A549 (cell line): ENCODE measurements at regions not wholly inside any gene's neighbourhood (a gene's known extent, or its start where the extent isn't known, plus 50 kb on each side); places are given as distances from the start of the nearest gene placed in this dataset.

Experiments
- CHD2 ChIP-seq: fragments of 150-350 bp; IDR thresholded peaks from 2 replicates; pipeline ENCODE4 v1.6.1; 2014; ENCODE audit warnings: low read length; ENCODE audit not compliant: partially characterized antibody
- EHMT2 ChIP-seq: fragments of 200-600 bp; sonication (generic); IDR thresholded peaks from 2 replicates; pipeline ENCODE4 v1.6.1; 2016; ENCODE audit warnings: antibody characterized with exemption, low read depth, mild to moderate bottlenecking, moderate library complexity
- HDAC2 ChIP-seq: fragments of 200-600 bp; sonication (generic); IDR thresholded peaks from 2 replicates; pipeline ENCODE4 v1.6.1; 2016
- MYC ChIP-seq: IDR thresholded peaks from 2 replicates; pipeline ENCODE4 v1.6.1; 2012; ENCODE audit warnings: mild to moderate bottlenecking, inconsistent platforms, low read length, improper control_type of control experiment, borderline replicate concordance
- POLR2A ChIP-seq: IDR thresholded peaks from 2 replicates; pipeline ENCODE4 v1.6.1; 2012; ENCODE audit warnings: mild to moderate bottlenecking, low read length
- POLR2AphosphoS2 ChIP-seq: conservative IDR thresholded peaks from 2 replicates; pipeline ENCODE4 v1.6.1; 2012; ENCODE audit warnings: low read length, improper control_type of control experiment, inconsistent platforms
- TP53 ChIP-seq: fragments of 250-450 bp; sonication (Bioruptor Pico); IDR thresholded peaks from 2 replicates; pipeline ENCODE4 v1.5.0; 2021; ENCODE audit warnings: mild to moderate bottlenecking, moderate library complexity
- TF ChIP-seq, protein P1 (sequence below): fragments of >200 bp; sonication (Bioruptor Twin); formaldehyde crosslinking; IDR thresholded peaks from 3 replicates; pipeline ENCODE4 v1.5.1; 2016
- TF ChIP-seq, protein P2 (sequence below): fragments of >200 bp; sonication (Bioruptor Twin); formaldehyde crosslinking; IDR thresholded peaks from 3 replicates; pipeline ENCODE4 v1.6.1; 2016
- TF ChIP-seq, protein P3 (sequence below): fragments of 200-600 bp; sonication (generic); IDR thresholded peaks from 2 replicates; pipeline ENCODE4 v1.6.1; 2016; ENCODE audit warnings: antibody characterized with exemption, mild to moderate bottlenecking, moderate library complexity
- TF ChIP-seq, protein P4 (sequence below): IDR thresholded peaks from 2 replicates; pipeline ENCODE4 v1.6.1; 2012
- TF ChIP-seq, protein P5 (sequence below): fragments of 450-650 bp; IDR thresholded peaks from 2 replicates; pipeline ENCODE4 v1.6.1; 2014; ENCODE audit warnings: antibody characterized with exemption

DNA sequence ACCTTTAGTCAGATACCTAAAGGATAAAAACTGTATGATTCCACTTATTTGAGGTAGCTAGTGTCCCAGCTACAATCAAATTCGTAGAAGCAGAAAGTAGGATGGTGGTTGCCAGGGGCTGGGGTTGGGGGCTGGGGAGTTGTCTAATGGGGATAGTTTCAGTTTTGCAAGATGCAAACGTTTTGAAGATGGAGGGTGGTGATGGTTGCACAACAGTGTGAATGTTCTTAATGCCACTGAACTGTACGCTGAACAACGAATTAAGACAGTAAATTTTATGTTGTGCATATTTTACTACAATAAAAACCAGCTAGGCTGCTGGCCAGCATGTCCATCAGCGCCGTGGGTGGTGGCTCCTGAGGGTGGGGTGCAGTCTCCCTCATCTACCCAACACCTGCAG, 137.8 kb downstream of the GADD45G start:
- TF ChIP-seq, protein P1, sequence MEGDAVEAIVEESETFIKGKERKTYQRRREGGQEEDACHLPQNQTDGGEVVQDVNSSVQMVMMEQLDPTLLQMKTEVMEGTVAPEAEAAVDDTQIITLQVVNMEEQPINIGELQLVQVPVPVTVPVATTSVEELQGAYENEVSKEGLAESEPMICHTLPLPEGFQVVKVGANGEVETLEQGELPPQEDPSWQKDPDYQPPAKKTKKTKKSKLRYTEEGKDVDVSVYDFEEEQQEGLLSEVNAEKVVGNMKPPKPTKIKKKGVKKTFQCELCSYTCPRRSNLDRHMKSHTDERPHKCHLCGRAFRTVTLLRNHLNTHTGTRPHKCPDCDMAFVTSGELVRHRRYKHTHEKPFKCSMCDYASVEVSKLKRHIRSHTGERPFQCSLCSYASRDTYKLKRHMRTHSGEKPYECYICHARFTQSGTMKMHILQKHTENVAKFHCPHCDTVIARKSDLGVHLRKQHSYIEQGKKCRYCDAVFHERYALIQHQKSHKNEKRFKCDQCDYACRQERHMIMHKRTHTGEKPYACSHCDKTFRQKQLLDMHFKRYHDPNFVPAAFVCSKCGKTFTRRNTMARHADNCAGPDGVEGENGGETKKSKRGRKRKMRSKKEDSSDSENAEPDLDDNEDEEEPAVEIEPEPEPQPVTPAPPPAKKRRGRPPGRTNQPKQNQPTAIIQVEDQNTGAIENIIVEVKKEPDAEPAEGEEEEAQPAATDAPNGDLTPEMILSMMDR: no peak
- TF ChIP-seq, protein P2, sequence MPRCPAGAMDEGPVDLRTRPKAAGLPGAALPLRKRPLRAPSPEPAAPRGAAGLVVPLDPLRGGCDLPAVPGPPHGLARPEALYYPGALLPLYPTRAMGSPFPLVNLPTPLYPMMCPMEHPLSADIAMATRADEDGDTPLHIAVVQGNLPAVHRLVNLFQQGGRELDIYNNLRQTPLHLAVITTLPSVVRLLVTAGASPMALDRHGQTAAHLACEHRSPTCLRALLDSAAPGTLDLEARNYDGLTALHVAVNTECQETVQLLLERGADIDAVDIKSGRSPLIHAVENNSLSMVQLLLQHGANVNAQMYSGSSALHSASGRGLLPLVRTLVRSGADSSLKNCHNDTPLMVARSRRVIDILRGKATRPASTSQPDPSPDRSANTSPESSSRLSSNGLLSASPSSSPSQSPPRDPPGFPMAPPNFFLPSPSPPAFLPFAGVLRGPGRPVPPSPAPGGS: no peak
- TF ChIP-seq EHMT2: no peak
- TF ChIP-seq POLR2AphosphoS2: no peak
- TF ChIP-seq MYC: no peak
- TF ChIP-seq HDAC2: no peak
- TF ChIP-seq, protein P3, sequence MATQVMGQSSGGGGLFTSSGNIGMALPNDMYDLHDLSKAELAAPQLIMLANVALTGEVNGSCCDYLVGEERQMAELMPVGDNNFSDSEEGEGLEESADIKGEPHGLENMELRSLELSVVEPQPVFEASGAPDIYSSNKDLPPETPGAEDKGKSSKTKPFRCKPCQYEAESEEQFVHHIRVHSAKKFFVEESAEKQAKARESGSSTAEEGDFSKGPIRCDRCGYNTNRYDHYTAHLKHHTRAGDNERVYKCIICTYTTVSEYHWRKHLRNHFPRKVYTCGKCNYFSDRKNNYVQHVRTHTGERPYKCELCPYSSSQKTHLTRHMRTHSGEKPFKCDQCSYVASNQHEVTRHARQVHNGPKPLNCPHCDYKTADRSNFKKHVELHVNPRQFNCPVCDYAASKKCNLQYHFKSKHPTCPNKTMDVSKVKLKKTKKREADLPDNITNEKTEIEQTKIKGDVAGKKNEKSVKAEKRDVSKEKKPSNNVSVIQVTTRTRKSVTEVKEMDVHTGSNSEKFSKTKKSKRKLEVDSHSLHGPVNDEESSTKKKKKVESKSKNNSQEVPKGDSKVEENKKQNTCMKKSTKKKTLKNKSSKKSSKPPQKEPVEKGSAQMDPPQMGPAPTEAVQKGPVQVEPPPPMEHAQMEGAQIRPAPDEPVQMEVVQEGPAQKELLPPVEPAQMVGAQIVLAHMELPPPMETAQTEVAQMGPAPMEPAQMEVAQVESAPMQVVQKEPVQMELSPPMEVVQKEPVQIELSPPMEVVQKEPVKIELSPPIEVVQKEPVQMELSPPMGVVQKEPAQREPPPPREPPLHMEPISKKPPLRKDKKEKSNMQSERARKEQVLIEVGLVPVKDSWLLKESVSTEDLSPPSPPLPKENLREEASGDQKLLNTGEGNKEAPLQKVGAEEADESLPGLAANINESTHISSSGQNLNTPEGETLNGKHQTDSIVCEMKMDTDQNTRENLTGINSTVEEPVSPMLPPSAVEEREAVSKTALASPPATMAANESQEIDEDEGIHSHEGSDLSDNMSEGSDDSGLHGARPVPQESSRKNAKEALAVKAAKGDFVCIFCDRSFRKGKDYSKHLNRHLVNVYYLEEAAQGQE: no peak
- TF ChIP-seq TP53 (CRISPR knock-in tag): no peak
- TF ChIP-seq, protein P4, sequence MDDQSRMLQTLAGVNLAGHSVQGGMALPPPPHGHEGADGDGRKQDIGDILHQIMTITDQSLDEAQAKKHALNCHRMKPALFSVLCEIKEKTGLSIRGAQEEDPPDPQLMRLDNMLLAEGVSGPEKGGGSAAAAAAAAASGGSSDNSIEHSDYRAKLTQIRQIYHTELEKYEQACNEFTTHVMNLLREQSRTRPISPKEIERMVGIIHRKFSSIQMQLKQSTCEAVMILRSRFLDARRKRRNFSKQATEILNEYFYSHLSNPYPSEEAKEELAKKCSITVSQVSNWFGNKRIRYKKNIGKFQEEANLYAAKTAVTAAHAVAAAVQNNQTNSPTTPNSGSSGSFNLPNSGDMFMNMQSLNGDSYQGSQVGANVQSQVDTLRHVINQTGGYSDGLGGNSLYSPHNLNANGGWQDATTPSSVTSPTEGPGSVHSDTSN: no peak
- TF ChIP-seq POLR2A: no peak
- no peak for TF ChIP-seq CHD2
- TF ChIP-seq, protein P5, sequence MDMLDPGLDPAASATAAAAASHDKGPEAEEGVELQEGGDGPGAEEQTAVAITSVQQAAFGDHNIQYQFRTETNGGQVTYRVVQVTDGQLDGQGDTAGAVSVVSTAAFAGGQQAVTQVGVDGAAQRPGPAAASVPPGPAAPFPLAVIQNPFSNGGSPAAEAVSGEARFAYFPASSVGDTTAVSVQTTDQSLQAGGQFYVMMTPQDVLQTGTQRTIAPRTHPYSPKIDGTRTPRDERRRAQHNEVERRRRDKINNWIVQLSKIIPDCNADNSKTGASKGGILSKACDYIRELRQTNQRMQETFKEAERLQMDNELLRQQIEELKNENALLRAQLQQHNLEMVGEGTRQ: no peak
